Fibroblast of skin of right biceps (primary cell): ENCODE measurements at regions not wholly inside any gene's neighbourhood (a gene's known extent, or its start where the extent isn't known, plus 50 kb on each side); places are given as distances from the start of the nearest gene placed in this dataset.
A peak's percentile ranks its signal among the peaks of the same experiment; 100 is the strongest.

Experiments used
- DNase-seq: peaks from one replicate; pipeline ENCODE4 v3.0.0-alpha.2; 2013

DNA sequence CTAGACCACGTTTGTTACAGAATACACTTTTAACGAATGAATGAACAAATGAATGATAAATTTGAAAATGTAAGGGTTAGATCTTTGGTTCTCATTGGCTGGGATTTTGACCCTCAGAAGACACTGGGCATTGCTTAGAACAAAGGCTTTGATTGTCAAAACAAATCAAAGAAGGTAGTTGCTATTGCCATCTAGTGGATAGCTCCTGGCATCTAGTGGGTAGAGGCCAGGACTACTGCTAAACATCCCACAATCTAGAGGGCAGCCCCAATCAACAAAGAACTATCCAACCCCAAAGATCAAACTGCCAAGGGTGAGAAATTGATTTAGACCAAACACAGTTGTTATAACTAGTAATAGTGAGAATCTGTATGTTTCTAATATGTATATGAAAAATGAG lies 552.3 kb downstream of the KCNJ3 start:
- DNase-seq: no peak

DNA sequence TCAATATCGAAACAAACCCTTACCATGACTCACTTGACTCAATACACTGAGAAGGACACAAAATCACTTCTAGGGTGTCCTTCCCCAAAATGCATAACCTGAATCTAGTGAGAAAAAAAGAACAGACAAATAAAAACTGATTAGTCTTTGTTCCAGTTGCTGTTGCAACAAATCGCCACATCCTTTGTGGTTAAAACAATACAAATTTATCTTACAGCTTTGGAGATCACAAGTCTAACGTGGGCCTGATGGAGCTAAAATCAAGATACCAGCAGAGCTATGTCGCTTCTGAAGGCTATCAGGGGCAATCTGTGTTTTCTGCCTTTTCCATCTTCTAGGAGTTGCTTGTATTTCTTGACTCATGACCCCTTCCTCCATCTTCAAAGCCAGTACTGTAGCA lies 541.7 kb downstream of the KCNJ3 start:
- DNase-seq: no peak

DNA sequence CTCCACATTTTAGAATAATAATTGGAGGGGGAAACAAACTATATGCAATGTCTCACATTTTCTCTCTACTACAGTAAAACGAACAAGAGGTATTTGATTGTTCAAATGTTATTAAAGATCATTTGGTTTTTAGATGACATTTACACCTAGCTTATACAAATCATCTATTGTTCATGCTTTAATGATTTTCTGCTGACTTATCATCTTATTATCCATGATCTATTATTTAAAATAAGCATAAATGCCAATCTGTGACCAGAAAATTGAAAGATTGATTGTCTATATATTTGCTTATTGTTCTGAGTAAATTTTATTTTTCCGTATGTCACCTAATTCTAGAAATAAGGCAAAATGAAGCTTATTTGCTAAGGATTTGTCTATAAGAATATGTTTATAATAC lies 537.2 kb downstream of the KCNJ3 start:
- DNase-seq: no peak

DNA sequence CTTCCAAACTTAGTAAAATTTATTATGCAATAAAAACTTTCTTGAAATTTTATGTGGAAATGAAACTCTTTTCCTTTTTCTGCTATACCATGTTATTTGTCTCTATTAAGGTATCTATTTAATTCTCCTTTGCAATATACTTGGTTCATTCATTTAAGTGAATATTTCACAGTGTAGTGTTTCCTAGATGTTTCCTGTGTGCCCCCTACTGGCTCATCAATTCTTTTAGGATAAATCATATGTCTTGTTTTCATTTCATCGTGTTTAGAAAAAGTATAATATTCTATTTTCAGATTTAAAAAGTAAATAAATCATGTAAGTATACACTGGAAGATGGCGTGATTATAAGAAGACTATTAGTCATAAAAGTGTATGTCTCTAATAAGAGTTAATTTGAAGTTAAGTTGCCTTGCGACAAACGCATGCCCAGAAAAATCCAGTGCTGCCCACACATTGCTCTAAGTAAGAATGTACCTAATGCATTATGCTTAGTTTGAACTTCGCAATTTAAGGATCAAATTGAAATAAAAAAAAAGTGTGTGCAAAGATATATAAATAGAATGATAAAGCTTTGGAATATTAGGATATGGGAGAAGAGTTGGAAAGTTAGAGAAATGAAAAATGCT lies 525.4 kb downstream of the KCNJ3 start:
- peak; percentile 3 for DNase-seq

DNA sequence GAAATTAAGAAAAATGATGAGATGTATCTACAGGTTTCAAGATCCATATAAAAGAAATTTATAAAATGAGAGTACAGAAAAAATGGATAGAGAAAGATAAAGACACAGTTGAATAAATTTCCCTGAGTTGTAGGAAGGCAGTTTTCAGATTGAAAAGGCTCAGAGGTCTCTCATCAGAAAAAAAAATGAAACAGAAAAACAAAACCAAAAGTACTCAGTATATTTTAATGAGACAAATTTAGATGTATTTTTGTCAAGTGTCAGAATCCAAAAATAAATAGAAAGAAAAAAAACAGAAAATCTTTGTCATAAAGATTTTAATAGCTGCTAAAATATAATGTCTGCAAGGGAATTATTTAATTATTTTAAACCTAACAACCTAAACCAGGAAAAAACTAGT lies 520.5 kb downstream of the KCNJ3 start:
- no peak for DNase-seq

DNA sequence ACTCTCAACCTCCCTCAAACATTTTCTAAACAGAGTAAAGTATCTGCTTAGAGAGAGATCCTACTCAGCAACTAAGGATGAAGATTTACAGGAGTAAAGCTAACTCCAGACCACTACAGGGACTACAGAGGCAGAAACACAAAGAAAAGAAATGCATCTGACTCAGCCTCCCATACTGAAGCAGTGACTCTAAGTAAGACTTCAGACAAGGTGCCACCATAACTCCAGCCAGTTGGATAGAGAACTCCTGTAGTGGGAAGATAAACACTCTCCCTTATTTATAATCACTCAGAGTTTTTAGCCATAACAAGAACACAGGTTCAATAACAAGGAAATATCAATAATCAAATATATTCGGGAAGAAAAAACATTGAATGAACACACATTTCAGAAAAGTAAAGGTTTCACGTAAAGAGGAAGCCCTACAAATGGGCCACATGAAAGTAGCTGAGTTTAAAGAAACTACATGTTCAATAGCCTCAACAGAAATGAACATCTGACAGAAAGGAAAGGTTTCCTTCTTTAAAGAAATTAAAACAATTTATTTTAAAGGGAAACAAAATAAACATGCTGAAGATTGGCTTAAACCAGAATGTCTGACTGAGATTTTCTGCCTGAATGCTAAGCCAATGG lies 519.9 kb downstream of the KCNJ3 start:
- DNase-seq: no peak

DNA sequence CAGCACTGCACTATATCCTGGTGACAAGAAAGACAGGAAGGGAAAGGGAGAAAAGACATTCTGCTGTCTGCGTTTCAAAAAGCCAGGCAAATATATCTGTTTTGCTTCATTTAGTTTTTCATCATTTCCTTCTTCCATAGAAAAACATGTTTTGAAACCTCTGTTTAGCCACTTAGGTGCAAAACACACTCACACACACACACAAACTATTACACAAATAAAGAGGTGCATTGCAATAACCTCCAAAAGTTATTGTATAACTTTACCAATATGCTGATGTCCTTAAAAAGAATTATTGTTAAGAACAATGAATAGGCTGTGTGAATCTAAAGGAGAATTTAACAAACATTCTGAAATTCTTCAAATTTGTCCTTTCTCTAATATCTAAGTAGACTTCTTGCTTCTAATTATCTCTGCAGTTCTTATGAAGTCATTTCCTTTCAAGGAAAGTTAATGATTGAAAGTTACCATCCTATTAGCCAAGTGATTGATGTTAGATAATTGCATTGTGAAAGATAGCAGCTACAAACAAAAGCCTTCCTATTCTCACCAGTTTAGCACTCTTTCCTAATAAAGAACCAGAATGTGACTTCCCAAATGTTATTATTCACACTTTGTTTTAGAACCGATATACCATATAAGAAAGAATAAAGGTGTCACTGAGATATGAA lies 516.7 kb downstream of the KCNJ3 start:
- DNase-seq: no peak

DNA sequence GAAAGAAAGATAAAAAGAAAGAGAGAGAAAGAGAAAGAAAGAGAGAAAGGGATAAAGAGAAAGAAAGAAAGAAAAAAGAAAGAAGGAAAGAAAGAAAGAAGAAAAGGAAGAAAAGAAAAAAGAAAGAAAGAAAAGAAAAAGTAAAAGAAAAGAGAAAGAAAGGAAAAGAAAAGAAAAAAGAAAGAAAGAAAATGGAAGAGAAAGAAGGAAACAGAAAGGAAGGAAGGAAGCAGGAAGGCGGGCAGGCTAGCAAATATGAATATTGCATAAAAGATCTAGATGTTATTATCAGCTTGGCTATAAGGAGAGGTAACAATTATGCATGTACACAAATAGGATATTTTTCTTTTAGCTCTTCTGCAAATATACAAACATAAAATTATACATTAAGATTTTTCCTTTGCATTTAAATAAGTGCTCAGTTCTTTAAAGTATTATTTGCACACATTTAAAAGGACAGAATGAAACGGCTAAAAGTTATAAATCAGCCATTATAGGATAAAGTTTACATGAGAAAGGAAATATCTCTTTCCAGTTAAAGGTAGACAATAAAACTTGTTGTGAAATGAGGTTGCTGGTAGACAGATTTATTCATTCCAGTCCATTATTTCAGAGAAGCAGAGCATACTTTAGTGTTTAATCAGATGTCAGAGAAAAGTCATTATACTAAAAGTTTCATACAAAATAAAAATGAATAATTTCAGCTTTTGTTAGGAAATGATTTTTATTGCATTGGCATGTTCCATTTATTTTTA lies 511.4 kb downstream of the KCNJ3 start:
- DNase-seq: peak; percentile 9

DNA sequence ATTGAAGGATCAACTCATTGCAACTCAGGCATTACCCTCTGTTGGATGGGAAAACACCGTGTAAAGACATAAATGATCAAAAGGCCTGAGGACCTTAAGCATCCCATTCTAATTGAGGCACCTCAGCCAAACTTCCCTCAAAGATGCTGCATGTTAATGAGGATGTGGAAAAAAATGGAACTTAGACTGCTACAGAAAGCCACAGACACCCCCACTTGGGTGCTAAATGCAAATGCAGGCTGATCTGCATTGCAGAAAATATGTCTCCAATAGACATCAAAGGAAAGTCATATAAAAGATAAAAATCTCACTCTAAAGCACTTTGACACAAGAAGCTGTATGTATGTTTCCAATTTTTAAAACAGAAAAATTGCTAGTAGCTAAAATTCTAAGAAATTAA lies 504.7 kb downstream of the KCNJ3 start:
- no peak for DNase-seq

DNA sequence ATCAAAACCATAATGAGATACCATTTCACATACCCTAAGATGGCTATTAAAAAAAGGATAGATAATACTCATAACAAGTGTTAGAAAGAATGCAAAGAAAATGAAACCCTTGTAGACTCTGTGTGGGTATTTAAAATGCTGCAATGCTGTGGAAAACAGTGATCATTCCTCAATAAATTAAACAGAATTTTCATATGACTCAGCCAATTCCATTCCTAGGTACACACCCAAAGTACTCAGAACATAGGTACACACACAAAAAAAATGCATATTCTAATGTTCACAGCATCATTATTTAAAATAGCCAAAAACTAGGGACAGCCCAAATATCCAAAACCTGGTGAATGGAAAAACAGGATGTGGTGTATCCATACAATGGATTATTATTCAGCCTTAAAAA lies 502.3 kb downstream of the KCNJ3 start:
- DNase-seq: no peak

DNA sequence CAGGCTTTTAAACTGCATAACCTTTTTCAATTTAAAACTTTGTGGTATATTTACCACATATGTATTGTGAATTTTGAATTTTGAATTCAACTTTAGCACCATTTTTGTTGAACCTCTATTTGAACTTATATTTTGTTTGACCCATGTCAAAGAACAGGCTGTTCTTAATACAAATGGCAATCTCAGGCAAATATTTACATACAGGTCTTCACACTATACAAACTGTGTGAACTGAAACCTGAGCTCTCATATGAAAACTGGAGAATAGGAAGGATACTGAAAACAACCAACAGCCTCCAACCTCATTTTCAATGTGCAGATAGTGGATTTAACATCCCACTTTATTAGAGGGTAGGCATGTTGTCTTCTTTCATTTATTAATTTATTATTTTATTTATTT lies 491.8 kb downstream of the KCNJ3 start:
- DNase-seq: no peak

DNA sequence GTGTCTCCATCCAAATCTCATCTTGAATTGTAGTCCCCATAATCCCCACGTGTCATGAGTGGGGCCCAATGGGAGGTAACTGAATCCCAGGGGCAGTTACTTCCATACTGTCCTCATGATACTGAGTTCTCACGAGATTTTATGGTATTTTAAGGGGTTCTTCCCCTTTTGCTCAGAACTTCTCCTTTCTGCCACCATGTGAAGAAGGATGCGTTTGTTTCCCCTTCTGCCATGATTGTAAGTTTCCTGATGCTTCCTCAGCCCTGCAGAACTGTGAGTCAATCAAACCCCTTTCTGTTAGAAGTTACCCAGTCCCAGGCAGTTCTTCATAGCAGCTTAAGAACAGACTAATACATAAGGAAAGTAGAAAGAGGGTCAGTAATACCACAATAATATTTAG lies 480.4 kb downstream of the KCNJ3 start:
- no peak for DNase-seq

DNA sequence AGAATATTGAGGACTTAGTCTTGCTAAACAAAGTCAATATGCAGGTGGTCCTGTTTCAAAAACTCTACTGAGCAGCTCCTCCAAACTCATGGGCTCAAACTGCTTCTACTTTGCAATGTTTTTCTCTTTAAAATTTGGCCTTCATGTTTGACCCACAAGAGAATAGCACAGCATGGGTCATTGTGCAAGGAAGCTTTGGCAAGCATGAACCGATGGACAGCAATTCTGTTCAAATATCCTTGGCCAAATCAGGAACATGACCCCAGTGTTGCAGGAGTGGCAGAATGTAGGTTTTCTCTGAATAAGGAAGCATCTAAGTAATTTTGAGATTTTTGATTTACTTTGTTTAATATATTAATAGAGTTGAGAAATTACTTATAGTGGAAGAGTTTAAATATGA lies 477.9 kb downstream of the KCNJ3 start:
- no peak for DNase-seq

DNA sequence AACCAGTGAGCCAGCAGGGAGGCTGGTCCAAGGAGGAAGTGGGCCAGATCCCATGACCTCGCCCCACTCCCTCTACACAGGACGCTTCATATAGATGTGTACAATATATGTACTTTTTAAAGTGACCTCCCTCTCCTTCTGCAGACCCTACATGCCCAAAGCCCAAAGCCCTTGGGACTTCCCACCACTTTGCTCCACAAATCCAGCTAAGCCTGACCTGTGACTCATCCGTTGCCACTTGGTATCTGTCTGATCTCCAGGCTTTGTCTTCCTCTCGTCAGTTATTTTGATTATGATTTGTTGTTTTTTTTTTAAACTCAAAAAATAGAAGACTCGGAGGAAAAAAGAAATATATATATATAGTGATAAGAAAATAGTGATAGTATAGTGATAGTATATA lies 470.8 kb downstream of the KCNJ3 start:
- no peak for DNase-seq

DNA sequence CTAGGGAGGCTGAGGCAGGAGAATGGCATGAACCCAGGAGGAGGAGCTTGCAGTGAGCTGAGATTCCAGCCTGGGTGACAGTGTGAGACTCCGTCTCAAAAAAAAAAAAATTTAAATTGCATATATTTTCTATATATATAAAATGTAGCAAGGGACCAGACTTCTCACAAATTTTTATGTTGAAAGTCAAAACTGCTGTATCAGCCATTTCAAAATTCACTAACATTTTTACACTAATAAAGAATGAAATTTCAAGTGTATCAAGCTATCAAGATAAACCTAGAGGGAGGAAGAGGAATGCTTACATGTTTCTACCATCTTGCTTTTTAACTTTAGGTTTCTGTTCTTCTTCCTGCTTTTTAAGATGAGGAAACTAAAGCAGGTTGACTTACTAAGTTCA lies 464.0 kb downstream of the KCNJ3 start:
- DNase-seq: no peak

DNA sequence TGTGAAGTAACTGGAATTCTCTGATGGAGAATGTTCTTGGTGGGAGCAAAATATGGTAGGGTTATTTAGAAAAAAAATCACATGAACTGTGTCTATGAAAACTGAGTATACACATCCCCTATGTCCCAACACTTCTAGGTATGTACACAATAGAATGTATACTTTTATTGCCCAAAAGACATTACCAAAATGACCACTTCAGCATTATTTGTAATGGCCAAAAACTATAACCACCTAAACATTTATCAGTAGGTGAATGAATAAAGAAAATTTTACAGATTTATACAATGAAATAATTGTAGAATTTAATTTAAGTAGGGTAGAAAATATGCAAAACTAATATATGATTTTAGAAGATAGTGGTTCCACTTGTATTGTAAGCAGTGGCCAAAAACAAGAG lies 462.8 kb downstream of the KCNJ3 start:
- no peak for DNase-seq

DNA sequence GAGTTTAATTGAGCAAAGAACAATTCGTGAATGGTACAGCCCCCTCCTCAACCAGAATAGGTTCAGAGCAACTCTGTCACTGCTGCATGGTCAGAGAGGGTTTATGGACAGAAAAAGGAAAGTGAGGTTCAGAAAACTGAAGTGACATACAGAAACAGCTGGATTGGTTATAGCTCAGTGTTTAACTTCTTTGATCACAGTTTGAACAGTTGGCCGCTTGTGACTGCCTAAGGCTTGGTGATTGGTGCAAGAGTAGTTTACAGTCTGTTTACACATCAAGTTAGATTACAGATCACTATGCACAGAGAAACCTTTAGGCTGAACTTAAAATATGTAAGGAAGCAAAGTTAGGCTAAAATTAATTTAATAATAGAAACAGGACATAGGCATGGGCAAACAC lies 459.2 kb downstream of the KCNJ3 start:
- DNase-seq: no peak

DNA sequence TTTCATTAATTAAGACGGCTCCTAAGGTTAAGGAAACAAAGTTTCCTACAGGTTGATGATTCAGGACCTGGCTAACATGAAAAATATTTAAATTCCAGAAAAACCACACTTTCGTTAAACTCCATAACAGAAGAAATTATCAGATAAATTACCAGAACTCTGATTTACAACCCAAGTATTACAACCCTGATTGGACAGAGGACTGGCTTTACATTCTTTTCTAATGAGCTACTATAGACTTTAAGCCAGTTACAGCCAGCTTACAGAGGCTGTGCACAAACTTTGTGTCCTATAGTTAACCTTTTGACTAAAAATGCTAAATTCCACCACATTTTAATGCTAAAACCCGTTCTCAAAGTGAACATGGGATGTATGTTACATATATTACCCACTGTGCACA lies 458.6 kb downstream of the KCNJ3 start:
- peak; percentile 47 for DNase-seq

DNA sequence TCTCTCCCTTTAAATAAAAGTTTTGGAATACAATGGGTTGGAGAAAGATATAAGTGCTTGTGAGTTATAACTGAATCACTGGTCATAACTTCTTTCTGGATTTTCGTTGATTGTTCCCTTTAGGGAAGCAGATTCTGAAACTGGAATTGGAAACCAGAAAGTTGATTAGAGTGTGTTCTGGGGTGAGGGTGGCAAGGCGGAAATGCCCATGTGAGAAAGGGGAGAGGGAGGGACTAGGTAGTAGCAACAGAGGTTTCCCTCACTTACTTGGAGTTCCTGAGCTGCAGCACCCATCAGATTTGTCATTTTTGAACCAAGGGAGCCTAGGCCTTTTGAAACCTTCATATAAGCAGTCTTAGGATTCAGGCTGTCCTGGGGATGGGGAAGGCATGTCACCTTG lies 453.4 kb downstream of the KCNJ3 start:
- DNase-seq: no peak

DNA sequence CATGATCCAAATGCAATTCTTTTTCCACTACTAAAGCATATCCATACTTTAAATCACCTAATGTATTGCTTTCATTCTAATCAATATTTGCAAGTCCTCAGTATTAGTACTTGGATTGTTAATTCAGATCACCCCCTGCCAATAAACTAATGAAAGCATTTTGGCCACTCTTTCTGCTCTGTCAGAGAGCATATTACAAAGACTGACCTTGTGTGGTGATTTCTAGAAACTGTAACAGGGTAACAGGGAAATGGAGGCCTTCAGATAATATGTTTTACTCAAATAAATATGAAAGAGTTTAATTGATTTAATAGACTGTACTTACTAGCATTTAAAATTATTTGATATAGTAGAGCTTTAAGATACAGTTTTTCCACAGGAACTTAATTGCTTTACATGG lies 453.0 kb downstream of the KCNJ3 start:
- DNase-seq: no peak

DNA sequence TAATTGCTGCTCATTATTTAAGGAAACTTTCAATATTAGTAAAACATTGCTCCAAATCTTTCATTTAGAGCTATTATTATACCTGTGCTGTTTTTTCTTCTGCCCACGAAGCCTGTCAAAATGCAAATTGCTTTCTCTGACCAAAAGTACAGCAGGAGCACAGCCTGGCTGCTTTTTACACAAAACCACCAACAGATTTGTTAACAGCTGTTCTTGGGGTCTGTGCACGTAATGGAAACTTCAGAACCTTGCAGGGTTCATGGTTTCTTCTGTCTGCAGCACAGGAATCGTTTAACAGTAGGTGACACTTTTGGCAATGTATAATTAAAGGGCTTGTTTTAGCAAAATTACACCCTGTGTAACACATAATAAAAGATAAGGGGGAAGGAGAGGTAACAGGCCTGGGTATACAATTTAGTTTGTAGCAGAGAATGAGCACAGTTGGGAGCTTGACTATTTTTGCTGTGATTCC lies 447.3 kb downstream of the KCNJ3 start:
- DNase-seq: no peak

DNA sequence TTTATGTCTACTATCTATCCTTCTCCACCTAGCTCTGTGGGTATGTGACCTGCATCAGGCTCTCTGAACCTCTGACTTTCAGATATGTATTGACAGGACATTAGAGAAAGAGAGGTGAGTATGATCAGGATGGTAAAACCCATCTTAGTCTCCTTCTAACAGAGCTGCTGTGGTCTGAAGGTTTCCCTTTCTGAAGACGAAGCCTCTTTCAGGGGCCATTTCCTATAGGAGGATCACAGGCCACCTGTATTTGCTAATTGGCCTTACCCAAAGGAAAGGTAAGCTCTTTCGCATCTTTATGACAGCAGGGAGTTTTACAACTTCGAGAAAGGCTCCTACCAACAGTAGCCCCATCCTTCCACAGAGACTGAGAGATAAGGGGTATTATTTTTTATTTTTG lies 442.9 kb downstream of the KCNJ3 start:
- no peak for DNase-seq

DNA sequence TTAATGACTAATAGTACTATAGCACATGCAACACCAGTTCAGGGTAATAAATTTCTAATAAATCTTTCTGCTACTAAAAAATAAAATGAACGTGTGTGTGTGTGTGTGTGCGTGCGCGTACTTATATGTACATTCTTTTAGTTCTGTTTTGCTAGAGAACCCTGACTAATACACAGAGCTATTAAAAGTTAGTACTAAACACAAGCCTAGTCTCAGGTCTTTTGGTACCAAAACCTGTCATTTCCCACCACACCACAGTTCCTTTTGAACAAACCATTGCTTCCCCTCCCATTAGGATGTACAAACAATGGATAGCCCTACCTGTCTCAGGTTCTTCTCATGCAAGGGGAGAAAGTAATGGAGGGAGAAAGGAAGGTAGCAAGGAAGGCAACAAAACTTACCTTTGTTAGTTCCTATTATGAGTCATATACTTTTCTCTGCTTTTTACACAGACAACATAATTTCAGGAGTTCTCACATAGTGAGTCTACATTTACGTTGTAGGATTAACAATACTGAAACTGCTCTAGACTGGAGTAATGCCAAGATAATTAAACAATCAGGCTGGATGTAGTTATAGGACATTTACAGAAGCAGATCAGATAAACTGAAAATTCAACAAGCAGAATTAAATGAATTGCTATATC lies 427.2 kb downstream of the KCNJ3 start:
- no peak for DNase-seq
